HCT116 (cell line): ENCODE measurements at regions not wholly inside any gene's neighbourhood (a gene's known extent, or its start where the extent isn't known, plus 50 kb on each side); places are given as distances from the start of the nearest gene placed in this dataset.

ENCODE experiments used
- ATAC-seq: fragments of 200-7000 bp; cut with Tn5 transposase; 2 replicates; pipeline ENCODE4 v1.9.1; 2020; ENCODE audit warnings: mild to moderate bottlenecking, moderate library complexity
- BruUV-seq: library from RNA; stranded (reverse); fragments of 400-500 nt; replicated peaks from 2 replicates; lab custom pipeline; 2021; lab: Mats Ljungman, UMichigan
- CTCF ChIA-PET: fragments of 300-600 bp; sonication (Branson Sonifier 250); formaldehyde crosslinking; loops from one replicate; lab custom pipeline; 2021; ENCODE audit warnings: antibody characterized with exemption; lab: Charles Lee
- POLR2A ChIA-PET: fragments of 300-600, 350-600 bp; sonication (Branson Sonifier 250); formaldehyde crosslinking; loops from one replicate; lab custom pipeline; 2021; ENCODE audit warnings: antibody characterized with exemption; lab: Charles Lee
- RAD21 ChIA-PET, 2 experiments: fragments of 300-600 bp; sonication (Branson Sonifier 250); formaldehyde crosslinking; loops; one replicate each; lab custom pipeline; 2023; ENCODE audit warnings: low total read pairs in 2 of 2; ENCODE audit not compliant: uncharacterized antibody in 2 of 2, unreplicated experiment in 2 of 2, low non-redundant PET in 1 of 2; lab: Charles Lee
- DNase-seq: peaks from one replicate; pipeline ENCODE4 v3.0.0-alpha.2; 2010; ENCODE audit warnings: low read depth, low spot score
- H2AFZ ChIP-seq: fragments of 200-600 bp; shearing (Covaris generic), sonication (generic); 2 replicates; pipeline ENCODE4 v1.6.1; 2017; ENCODE audit warnings: low read depth, mixed run types, mixed read lengths, antibody characterized with exemption, low read length; ENCODE audit not compliant: poor library complexity, severe bottlenecking
- H3K27ac ChIP-seq: 2 replicates; pipeline ENCODE4 v1.5.1; 2012; ENCODE audit warnings: low read depth, low read length
- H3K27me3 ChIP-seq: fragments of 200-600 bp; sonication (generic); 2 replicates; pipeline ENCODE4 v1.6.1; 2016; ENCODE audit warnings: mixed run types, low read length, mixed read lengths; ENCODE audit not compliant: insufficient read depth
- H3K36me3 ChIP-seq, 2 experiments: fragments of 200-500 bp in 1 of 2; fragments of 200-600 bp in 1 of 2; sonication (Bioruptor generic) in 1 of 2; sonication (generic) in 1 of 2; 2 replicates each; pipeline versions ENCODE4 v1.5.1 to v1.6.1; 2014 to 2016; ENCODE audit warnings: low read length in 2 of 2, inconsistent platforms in 1 of 2, mixed read lengths in 1 of 2, mixed run types in 1 of 2; ENCODE audit not compliant: insufficient read depth in 2 of 2, control insufficient read depth in 1 of 2
- H3K4me1 ChIP-seq, 2 experiments: fragments of 200-600 bp in 1 of 2; sonication (generic) in 1 of 2; 2 replicates each; pipeline versions ENCODE4 v1.5.1 to v1.6.1; 2012 to 2017; ENCODE audit warnings: low read length in 2 of 2, inconsistent platforms in 1 of 2, mild to moderate bottlenecking in 1 of 2, mixed read lengths in 1 of 2, mixed run types in 1 of 2, moderate library complexity in 1 of 2; ENCODE audit not compliant: insufficient read depth in 2 of 2, control insufficient read depth in 1 of 2
- H3K4me2 ChIP-seq: fragments of 200-600 bp; sonication (generic); 2 replicates; pipeline ENCODE4 v1.6.1; 2017; ENCODE audit warnings: mixed run types, low read length, mixed read lengths
- H3K4me3 ChIP-seq, 2 experiments: fragments of 200-600 bp in 1 of 2; sonication (generic) in 1 of 2; replicated peaks in 1 of 2; 2 replicates each; pipeline ENCODE4 v1.5.1; 2011 to 2016; ENCODE audit warnings: low read length in 2 of 2, control low read depth in 1 of 2, low read depth in 1 of 2, mild to moderate bottlenecking in 1 of 2, mixed read lengths in 1 of 2, mixed run types in 1 of 2
- H3K79me2 ChIP-seq: fragments of 200-600 bp; sonication (generic); 2 replicates; pipeline ENCODE4 v1.6.1; 2017; ENCODE audit warnings: mild to moderate bottlenecking, mixed run types, low read length, moderate library complexity, mixed read lengths; ENCODE audit not compliant: insufficient read depth
- H3K9ac ChIP-seq: fragments of 200-600 bp; sonication (generic); 2 replicates; pipeline ENCODE4 v1.6.1; 2016; ENCODE audit warnings: low read length, mixed read lengths
- H3K9me2 ChIP-seq: fragments of 200-600 bp; sonication (generic), shearing (Covaris generic); 2 replicates; pipeline ENCODE4 v1.6.1; 2017; ENCODE audit warnings: mixed run types, mild to moderate bottlenecking, moderate library complexity; ENCODE audit not compliant: insufficient read depth
- H3K9me3 ChIP-seq, 2 experiments: fragments of 200-500 bp in 1 of 2; fragments of 200-600 bp in 1 of 2; sonication (Bioruptor generic) in 1 of 2; sonication (generic) in 1 of 2; 2 replicates each; pipeline ENCODE4 v1.6.1; 2014 to 2017; ENCODE audit warnings: low read length in 2 of 2, mixed read lengths in 2 of 2, inconsistent platforms in 1 of 2, low read depth in 1 of 2, mild to moderate bottlenecking in 1 of 2, mixed run types in 1 of 2, moderate library complexity in 1 of 2; ENCODE audit not compliant: control insufficient read depth in 1 of 2, insufficient read depth in 1 of 2
- H4K20me1 ChIP-seq: fragments of 200-600 bp; sonication (generic), shearing (Covaris generic); 2 replicates; pipeline ENCODE4 v1.6.1; 2017; ENCODE audit warnings: mixed run types, mild to moderate bottlenecking, moderate library complexity; ENCODE audit not compliant: insufficient read depth
- ATF3 ChIP-seq: IDR thresholded peaks from 2 replicates; pipeline ENCODE4 v1.6.1; 2012
- EGR1 ChIP-seq: IDR thresholded peaks from 2 replicates; pipeline ENCODE4 v1.6.1; 2012; ENCODE audit warnings: low read depth
- EZH2 ChIP-seq: fragments of 200-600 bp; sonication (generic); IDR thresholded peaks from 2 replicates; pipeline ENCODE4 v1.6.1; 2017; ENCODE audit warnings: antibody characterized with exemption, mixed run types
- EZH2phosphoT487 ChIP-seq: fragments of 200-600 bp; IDR thresholded peaks from 2 replicates; pipeline ENCODE4 v1.6.1; 2018; ENCODE audit warnings: antibody characterized with exemption, borderline replicate concordance
- FOSL1 ChIP-seq: IDR thresholded peaks from 2 replicates; pipeline ENCODE4 v1.6.1; 2012; ENCODE audit warnings: low read depth
- JUND ChIP-seq: IDR thresholded peaks from 2 replicates; pipeline ENCODE4 v1.6.1; 2012
- POLR2A ChIP-seq: IDR thresholded peaks from 2 replicates; pipeline ENCODE4 v1.7.0; 2011; ENCODE audit warnings: borderline replicate concordance; ENCODE audit not compliant: insufficient read depth, insufficient read length; ENCODE audit errors: extremely low read depth
- POLR2AphosphoS5 ChIP-seq: IDR thresholded peaks from 2 replicates; pipeline ENCODE4 v1.6.1; 2011; ENCODE audit warnings: mild to moderate bottlenecking, low read depth, low read length, moderate library complexity
- RAD21 ChIP-seq: IDR thresholded peaks from 2 replicates; pipeline ENCODE4 v1.6.1; 2012; ENCODE audit warnings: low read depth, mild to moderate bottlenecking
- SIN3A ChIP-seq: IDR thresholded peaks from 2 replicates; pipeline ENCODE4 v1.6.1; 2012; ENCODE audit warnings: low read depth
- TCF7L2 ChIP-seq: IDR thresholded peaks from 2 replicates; pipeline ENCODE4 v1.7.0; 2011; ENCODE audit warnings: borderline replicate concordance, inconsistent platforms; ENCODE audit not compliant: insufficient read depth, insufficient read length; ENCODE audit errors: extremely low read depth
- YY1 ChIP-seq: IDR thresholded peaks from 2 replicates; pipeline ENCODE4 v1.6.1; 2011; ENCODE audit warnings: low read length, low read depth, moderate library complexity, mild to moderate bottlenecking; ENCODE audit not compliant: insufficient replicate concordance; ENCODE audit errors: extremely low read depth
- ZBTB33 ChIP-seq: IDR thresholded peaks from 2 replicates; pipeline ENCODE4 v1.6.1; 2011; ENCODE audit warnings: mild to moderate bottlenecking, low read length, moderate library complexity; ENCODE audit not compliant: insufficient replicate concordance; ENCODE audit errors: extremely low read depth
- ZFX ChIP-seq: fragments of 450-650 bp; IDR thresholded peaks from 2 replicates; pipeline ENCODE4 v1.6.1; 2017
- ZNF274 ChIP-seq: fragments of 200-500 bp; sonication (Bioruptor generic); IDR thresholded peaks from 2 replicates; pipeline ENCODE4 v1.6.1; 2014; ENCODE audit warnings: mild to moderate bottlenecking, low read depth, low read length, inconsistent platforms
- intact Hi-C: fragments of 100-400 bp; cut with micrococcal nuclease; formaldehyde crosslinking; loops from 2 replicates; pipeline ENCODE4 v1.10.0; 2022

GRCh38 chr16:20175358-20175757 lies 101.7 kb upstream of the GPR139 start:
- Histone ChIP-seq H4K20me1 (no peaks in the 10 kb centered on the region), H3K27ac (no peak overlapping the region), H3K9ac (no peak overlapping the region), H3K36me3 (no peaks in the 10 kb centered on the region), H3K27me3 (peaks cover 17% of the 10 kb centered on the region), H3K9me2 (no peaks in the 10 kb centered on the region), H3K79me2 (no peaks in the 10 kb centered on the region), H3K4me1 (no peaks in the 10 kb centered on the region), H3K4me2 (no peak overlapping the region), H3K9me3 (no peaks in the 10 kb centered on the region), H2AFZ (no peak overlapping the region), H3K4me3 (no peak overlapping the region)
- DNase-seq (no peak), ATAC-seq (no peak)
- TF ChIP-seq RAD21 (no peak), JUND (no peak), ATF3 (no peak), SIN3A (no peak), EZH2phosphoT487 (no peak), FOSL1 (no peak), EZH2 (no peak), YY1 (no peak), EGR1 (no peak), ZFX (no peak), POLR2A (no peak), TCF7L2 (no peak), ZBTB33 (no peak), ZNF274 (no peak), POLR2AphosphoS5 (no peak)
- CTCF ChIA-PET: no interaction called here
- no TSS peak for BruUV-seq
- RAD21 ChIA-PET: no interaction called here
- intact Hi-C loops: no loop called here
- POLR2A ChIA-PET: no interaction called here
